ENCODE measurements at regions not wholly inside any gene's neighbourhood (a gene's known extent, or its start where the extent isn't known, plus 50 kb on each side); places are given as distances from the start of the nearest gene placed in this dataset.

DNA sequence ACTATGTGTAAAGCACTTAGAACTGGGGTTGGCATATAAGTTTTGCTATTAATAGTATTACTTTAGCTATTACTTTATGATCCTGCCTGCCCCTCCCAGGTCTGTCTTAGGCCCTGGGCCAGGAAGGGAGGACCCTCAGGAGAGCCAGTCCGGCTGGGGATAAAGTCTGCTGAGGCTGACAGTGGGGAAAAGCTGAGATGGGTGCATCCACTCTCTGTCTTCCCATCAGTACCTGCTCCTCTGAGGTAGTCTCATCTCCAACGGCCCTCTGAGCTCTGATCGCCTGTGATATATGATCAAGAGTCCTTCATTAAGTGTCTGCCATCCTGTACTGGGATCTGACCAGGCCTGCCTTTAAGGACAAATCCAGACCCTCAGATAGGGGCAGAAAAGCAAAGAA, 156.5 kb upstream of the PJA1 start:
- H3K27me3 ChIP-seq (replicated peaks; ENCODE audit: control insufficient read depth, insufficient read depth, low read length, poor library complexity, severe bottlenecking): no peaks in the 10 kb centered on the region
- H3K9me3 ChIP-seq (ENCODE audit: control insufficient read depth, low read length): no peaks in the 10 kb centered on the region
- H3K4me1 ChIP-seq (ENCODE audit: control insufficient read depth, insufficient read depth, low read length, poor library complexity, severe bottlenecking): no peaks in the 10 kb centered on the region
- no peaks in the 10 kb centered on the region for H3K36me3 ChIP-seq (ENCODE audit: control insufficient read depth, insufficient read depth, low read length)
- no peak overlapping the region for H3K27ac ChIP-seq (ENCODE audit: insufficient read depth, low read length, poor library complexity, severe bottlenecking)
- no peak overlapping the region for H3K4me3 ChIP-seq (ENCODE audit: insufficient read depth, low read depth, low read length, poor library complexity, severe bottlenecking)
- DNase-seq: no peak

- H3K27ac ChIP-seq (ENCODE audit: insufficient read depth, low read length, poor library complexity, severe bottlenecking): no peak overlapping the region
- no peak overlapping the region for H3K4me3 ChIP-seq (ENCODE audit: insufficient read depth, low read depth, low read length, poor library complexity, severe bottlenecking)
- no peak for DNase-seq
- no peaks in the 10 kb centered on the region for H3K36me3 ChIP-seq (ENCODE audit: control insufficient read depth, insufficient read depth, low read length)
- no peaks in the 10 kb centered on the region for H3K9me3 ChIP-seq (ENCODE audit: control insufficient read depth, low read length)
- H3K27me3 ChIP-seq (replicated peaks; ENCODE audit: control insufficient read depth, insufficient read depth, low read length, poor library complexity, severe bottlenecking): no peaks in the 10 kb centered on the region
- H3K4me1 ChIP-seq (ENCODE audit: control insufficient read depth, insufficient read depth, low read length, poor library complexity, severe bottlenecking): no peaks in the 10 kb centered on the region
These were observed 155.9 kb upstream of the PJA1 start for GRCh38 chrX:69321006-69321655.

GRCh38 chrX:69320116-69320515, 154.9 kb upstream of the PJA1 start:
- no peak for DNase-seq
- Histone ChIP-seq H3K4me1 (ENCODE audit: control insufficient read depth, insufficient read depth, low read length, poor library complexity, severe bottlenecking) (no peaks in the 10 kb centered on the region), H3K27me3 (replicated peaks; ENCODE audit: control insufficient read depth, insufficient read depth, low read length, poor library complexity, severe bottlenecking) (no peaks in the 10 kb centered on the region), H3K36me3 (ENCODE audit: control insufficient read depth, insufficient read depth, low read length) (no peaks in the 10 kb centered on the region), H3K9me3 (ENCODE audit: control insufficient read depth, low read length) (no peaks in the 10 kb centered on the region), H3K27ac (ENCODE audit: insufficient read depth, low read length, poor library complexity, severe bottlenecking) (no peak overlapping the region), H3K4me3 (ENCODE audit: insufficient read depth, low read depth, low read length, poor library complexity, severe bottlenecking) (no peak overlapping the region)

- no peaks in the 10 kb centered on the region for H3K9me3 ChIP-seq (ENCODE audit: control insufficient read depth, low read length)
- no peak for DNase-seq
- H3K4me1 ChIP-seq (ENCODE audit: control insufficient read depth, insufficient read depth, low read length, poor library complexity, severe bottlenecking): no peaks in the 10 kb centered on the region
These were observed 154.1 kb upstream of the PJA1 start for GRCh38 chrX:69319376-69319775.

GRCh38 chrX:69318651-69319340, 153.5 kb upstream of the PJA1 start:
- Histone ChIP-seq H3K36me3 (ENCODE audit: control insufficient read depth, insufficient read depth, low read length) (no peaks in the 10 kb centered on the region), H3K4me3 (ENCODE audit: insufficient read depth, low read depth, low read length, poor library complexity, severe bottlenecking) (no peak overlapping the region), H3K4me1 (ENCODE audit: control insufficient read depth, insufficient read depth, low read length, poor library complexity, severe bottlenecking) (no peaks in the 10 kb centered on the region), H3K27me3 (replicated peaks; ENCODE audit: control insufficient read depth, insufficient read depth, low read length, poor library complexity, severe bottlenecking) (no peaks in the 10 kb centered on the region), H3K9me3 (ENCODE audit: control insufficient read depth, low read length) (no peaks in the 10 kb centered on the region), H3K27ac (ENCODE audit: insufficient read depth, low read length, poor library complexity, severe bottlenecking) (no peak overlapping the region)
- DNase-seq: no peak

More at GRCh38 chrX:69319376-69319775, 154.1 kb upstream of the PJA1 start:
- H3K27me3 ChIP-seq (replicated peaks; ENCODE audit: control insufficient read depth, insufficient read depth, low read length, poor library complexity, severe bottlenecking): no peaks in the 10 kb centered on the region
- H3K36me3 ChIP-seq (ENCODE audit: control insufficient read depth, insufficient read depth, low read length): no peaks in the 10 kb centered on the region
- no peak overlapping the region for H3K27ac ChIP-seq (ENCODE audit: insufficient read depth, low read length, poor library complexity, severe bottlenecking)
- H3K4me3 ChIP-seq (ENCODE audit: insufficient read depth, low read depth, low read length, poor library complexity, severe bottlenecking): no peak overlapping the region

DNA sequence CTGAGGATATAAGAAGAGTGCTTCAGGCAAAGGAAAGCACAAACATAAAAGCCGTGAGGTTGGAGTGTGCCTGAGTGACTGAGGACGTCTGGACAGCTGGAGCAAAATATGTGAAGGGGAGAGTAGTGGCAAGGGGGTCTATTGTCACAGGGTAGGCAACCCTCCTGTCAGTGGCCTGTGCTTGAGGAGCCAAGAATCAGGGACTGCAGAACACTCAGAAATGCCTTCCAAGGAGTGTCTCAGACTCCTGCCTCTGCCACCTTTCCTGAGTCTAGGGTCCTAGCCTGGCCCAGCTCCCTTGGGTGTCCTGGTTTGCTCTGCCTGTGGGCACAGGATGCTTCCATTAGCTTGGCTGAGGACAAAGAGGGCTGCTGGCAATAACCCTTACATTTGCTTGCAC, 152.5 kb upstream of the PJA1 start:
- Histone ChIP-seq H3K27ac (ENCODE audit: insufficient read depth, low read length, poor library complexity, severe bottlenecking) (no peak overlapping the region), H3K27me3 (replicated peaks; ENCODE audit: control insufficient read depth, insufficient read depth, low read length, poor library complexity, severe bottlenecking) (no peaks in the 10 kb centered on the region), H3K9me3 (ENCODE audit: control insufficient read depth, low read length) (no peaks in the 10 kb centered on the region), H3K4me1 (ENCODE audit: control insufficient read depth, insufficient read depth, low read length, poor library complexity, severe bottlenecking) (no peaks in the 10 kb centered on the region), H3K36me3 (ENCODE audit: control insufficient read depth, insufficient read depth, low read length) (no peaks in the 10 kb centered on the region), H3K4me3 (ENCODE audit: insufficient read depth, low read depth, low read length, poor library complexity, severe bottlenecking) (no peak overlapping the region)
- DNase-seq: no peak

DNA sequence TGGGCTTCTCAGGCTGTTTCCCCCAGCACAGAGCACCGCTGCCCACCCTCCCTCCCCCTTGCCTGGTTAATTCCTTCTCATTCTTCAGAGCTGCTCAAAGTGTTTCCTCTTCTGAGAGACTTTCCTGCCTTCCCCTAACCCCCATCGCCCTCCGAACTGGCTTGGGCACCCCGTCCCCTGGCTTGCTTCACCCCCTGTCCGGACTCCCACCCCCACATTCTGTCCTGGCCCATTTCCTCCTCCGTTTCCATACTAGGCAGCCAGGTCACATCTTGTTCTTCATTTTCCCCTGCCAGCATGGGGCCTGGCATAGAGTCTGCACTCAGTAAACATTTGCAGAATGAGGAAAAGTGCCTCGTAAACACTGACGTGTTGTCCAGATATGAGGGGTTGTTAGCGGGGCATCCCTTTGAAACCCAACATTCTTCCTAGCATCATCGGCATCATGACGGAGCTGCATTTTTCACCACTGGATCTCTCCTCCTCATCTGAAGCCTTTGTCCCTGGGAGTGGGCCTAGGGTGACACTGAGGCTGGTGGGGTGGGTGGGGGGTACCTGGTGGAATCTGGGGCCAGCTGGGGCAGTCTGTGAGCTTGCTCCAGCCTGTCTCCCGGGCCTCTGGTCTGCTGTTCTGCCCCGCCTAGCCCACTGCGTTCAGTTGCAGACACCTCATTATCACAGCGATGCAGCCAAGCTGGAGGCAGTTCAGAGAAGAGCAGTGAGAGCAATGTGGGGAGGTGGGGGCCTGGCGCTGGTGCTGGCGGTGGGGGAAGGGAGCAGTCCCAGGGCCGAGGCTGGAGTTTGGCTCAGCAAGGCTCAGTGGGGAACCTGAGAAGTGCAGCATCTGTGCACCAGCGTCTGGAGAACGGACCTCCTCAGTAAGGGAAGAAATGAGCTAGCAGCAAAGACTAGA, 149.4 kb upstream of the PJA1 start:
- Histone ChIP-seq H3K36me3 (ENCODE audit: control insufficient read depth, insufficient read depth, low read length) (no peaks in the 10 kb centered on the region), H3K9me3 (ENCODE audit: control insufficient read depth, low read length) (no peaks in the 10 kb centered on the region), H3K27ac (ENCODE audit: insufficient read depth, low read length, poor library complexity, severe bottlenecking) (no peak overlapping the region), H3K4me3 (ENCODE audit: insufficient read depth, low read depth, low read length, poor library complexity, severe bottlenecking) (no peak overlapping the region), H3K4me1 (ENCODE audit: control insufficient read depth, insufficient read depth, low read length, poor library complexity, severe bottlenecking) (no peaks in the 10 kb centered on the region), H3K27me3 (replicated peaks; ENCODE audit: control insufficient read depth, insufficient read depth, low read length, poor library complexity, severe bottlenecking) (no peaks in the 10 kb centered on the region)
- DNase-seq: no peak

DNA sequence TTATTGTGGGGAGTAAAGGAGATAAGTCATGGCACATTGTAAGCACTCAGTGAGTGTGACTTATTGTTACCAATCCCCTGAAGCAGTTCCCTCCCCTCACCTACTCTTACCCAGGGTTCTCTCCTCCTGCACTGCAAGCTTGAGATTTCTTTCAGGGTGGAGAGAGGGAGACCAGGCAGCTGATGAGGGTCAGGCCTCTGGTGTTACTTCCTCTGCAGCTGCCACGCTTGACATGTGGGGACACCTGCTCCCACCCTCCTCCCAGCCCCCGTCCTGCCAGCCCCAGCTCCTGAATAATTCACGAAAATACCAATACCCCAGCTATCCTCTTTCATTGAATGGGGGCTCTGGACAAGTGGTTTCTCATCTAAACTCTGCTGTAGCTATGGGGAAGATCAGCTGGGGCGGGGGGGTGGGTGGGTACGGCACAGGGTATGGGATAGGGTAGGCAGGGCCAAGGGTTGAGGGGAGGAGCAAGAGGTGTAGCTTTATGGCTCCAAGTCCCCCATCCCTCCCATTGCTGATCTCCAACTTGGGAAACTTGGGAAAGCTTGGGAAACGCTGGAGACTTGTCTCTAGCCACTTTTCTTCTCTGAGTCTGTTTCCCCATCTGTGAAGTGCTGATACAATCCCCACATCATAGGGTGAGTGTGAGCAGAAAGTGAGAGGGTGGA, 148.5 kb upstream of the PJA1 start:
- Histone ChIP-seq H3K27ac (ENCODE audit: insufficient read depth, low read length, poor library complexity, severe bottlenecking) (no peak overlapping the region), H3K36me3 (ENCODE audit: control insufficient read depth, insufficient read depth, low read length) (no peaks in the 10 kb centered on the region), H3K4me3 (ENCODE audit: insufficient read depth, low read depth, low read length, poor library complexity, severe bottlenecking) (no peak overlapping the region), H3K27me3 (replicated peaks; ENCODE audit: control insufficient read depth, insufficient read depth, low read length, poor library complexity, severe bottlenecking) (no peaks in the 10 kb centered on the region), H3K9me3 (ENCODE audit: control insufficient read depth, low read length) (no peaks in the 10 kb centered on the region), H3K4me1 (ENCODE audit: control insufficient read depth, insufficient read depth, low read length, poor library complexity, severe bottlenecking) (no peaks in the 10 kb centered on the region)
- no peak for DNase-seq

- no peaks in the 10 kb centered on the region for H3K9me3 ChIP-seq (ENCODE audit: control insufficient read depth, low read length)
- no peaks in the 10 kb centered on the region for H3K4me1 ChIP-seq (ENCODE audit: control insufficient read depth, insufficient read depth, low read length, poor library complexity, severe bottlenecking)
- no peak for DNase-seq
- H3K36me3 ChIP-seq (ENCODE audit: control insufficient read depth, insufficient read depth, low read length): no peaks in the 10 kb centered on the region
- no peaks in the 10 kb centered on the region for H3K27me3 ChIP-seq (replicated peaks; ENCODE audit: control insufficient read depth, insufficient read depth, low read length, poor library complexity, severe bottlenecking)
- no peak overlapping the region for H3K27ac ChIP-seq (ENCODE audit: insufficient read depth, low read length, poor library complexity, severe bottlenecking)
- no peak overlapping the region for H3K4me3 ChIP-seq (ENCODE audit: insufficient read depth, low read depth, low read length, poor library complexity, severe bottlenecking)
These were observed 146.8 kb upstream of the PJA1 start for GRCh38 chrX:69311936-69312670.

Measured in effector memory CD4-positive, alpha-beta T cell (primary cell).